GM23248 (cell line): ENCODE measurements at regions not wholly inside any gene's neighbourhood (a gene's known extent, or its start where the extent isn't known, plus 50 kb on each side); places are given as distances from the start of the nearest gene placed in this dataset.

Experiments
- EZH2 ChIP-seq: fragments of 200-600 bp; sonication (generic); IDR thresholded peaks from 2 replicates; pipeline ENCODE4 v1.6.1; 2018; ENCODE audit warnings: antibody characterized with exemption, mild to moderate bottlenecking; ENCODE audit not compliant: insufficient read depth, poor library complexity, severe bottlenecking
- EZH2phosphoT487 ChIP-seq: fragments of 200-600 bp; sonication (generic); IDR thresholded peaks from 2 replicates; pipeline ENCODE4 v1.6.1; 2018; ENCODE audit warnings: antibody characterized with exemption, moderate library complexity, mild to moderate bottlenecking, low read depth; ENCODE audit not compliant: insufficient read depth

GRCh38 chr14:48751293-48751692 lies 834.9 kb downstream of the RPS29 start:
- no peak for TF ChIP-seq EZH2
- TF ChIP-seq EZH2phosphoT487 = no peak
